Stimulated activated CD4-positive, alpha-beta T cell treated with anti-CD3 and anti-CD28 coated beads, Interleukin-2, amount 100 ng/mL, for 48 hours (primary cell): ENCODE measurements at regions not wholly inside any gene's neighbourhood (a gene's known extent, or its start where the extent isn't known, plus 50 kb on each side); places are given as distances from the start of the nearest gene placed in this dataset.
"Not testable (repeated sequence)": the region's sequence is repeated elsewhere in the genome, so short reads cannot be mapped to it uniquely, and the experiment has no call there.

Experiments
- DNase-seq, 2 donors: peaks; one replicate each; pipeline ENCODE4 v3.0.0-alpha.2; 2020

DNA sequence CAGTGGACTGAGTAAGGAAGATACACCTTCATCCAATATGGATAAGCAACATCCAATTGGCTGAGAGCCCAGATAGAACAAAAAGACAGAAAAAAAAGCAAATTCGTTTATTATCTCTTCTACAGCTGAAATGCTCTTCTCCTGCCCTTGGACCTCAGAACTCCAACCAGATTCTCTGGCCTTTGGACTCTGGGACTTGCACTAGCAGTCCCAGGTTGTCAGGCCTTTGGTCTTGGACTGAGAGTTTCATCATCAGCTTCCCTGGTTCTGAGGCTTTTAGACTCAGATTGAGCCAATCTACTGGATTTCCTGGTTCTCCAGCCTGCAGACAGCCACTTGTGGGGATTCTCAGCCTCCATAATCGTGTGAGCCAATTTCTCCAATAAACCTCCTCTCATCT, 926.8 kb downstream of the PLA2G4A start:
- DNase-seq, result no peak

DNA sequence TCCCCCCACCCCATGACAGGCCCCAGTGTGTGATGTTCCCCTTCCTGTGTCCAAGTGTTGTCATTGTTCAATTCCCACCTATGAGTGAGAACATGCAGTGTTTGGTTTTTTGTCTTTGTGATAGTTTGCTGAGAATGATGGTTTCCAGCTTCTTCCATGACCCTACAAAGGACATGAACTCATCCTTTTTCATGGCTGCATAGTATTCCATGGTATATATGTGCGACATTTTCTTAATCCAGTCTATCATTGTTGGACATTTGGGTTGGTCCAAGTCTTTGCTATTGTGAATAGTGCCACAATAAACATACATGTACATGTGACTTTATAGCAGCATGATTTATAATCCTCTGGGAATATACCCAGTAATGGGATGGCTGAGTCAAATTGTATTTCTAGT, 927.9 kb downstream of the PLA2G4A start:
- not testable (repeated sequence) for DNase-seq

DNA sequence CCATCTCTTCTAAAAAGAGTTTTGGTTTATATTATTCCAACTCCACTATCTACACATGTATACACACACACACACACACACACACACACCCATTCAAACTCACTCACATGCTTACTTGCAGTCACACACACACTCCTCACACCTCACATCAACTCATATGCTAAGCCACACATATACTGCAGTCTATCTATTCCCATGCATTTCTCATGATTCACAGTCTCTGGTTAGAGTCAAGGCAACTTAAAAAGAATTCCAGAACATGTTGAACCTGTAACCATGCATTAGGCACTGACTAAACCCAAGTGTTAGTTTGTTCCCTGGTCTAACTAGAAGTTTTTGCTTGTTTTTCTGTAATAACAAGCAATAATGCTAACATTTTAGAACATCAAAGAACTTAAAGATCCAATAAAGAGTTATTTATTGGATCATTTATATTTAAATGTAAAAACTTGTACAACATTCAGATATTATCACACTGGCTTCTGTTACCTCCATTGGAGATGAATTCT, 931.1 kb downstream of the PLA2G4A start:
- no peak for DNase-seq

DNA sequence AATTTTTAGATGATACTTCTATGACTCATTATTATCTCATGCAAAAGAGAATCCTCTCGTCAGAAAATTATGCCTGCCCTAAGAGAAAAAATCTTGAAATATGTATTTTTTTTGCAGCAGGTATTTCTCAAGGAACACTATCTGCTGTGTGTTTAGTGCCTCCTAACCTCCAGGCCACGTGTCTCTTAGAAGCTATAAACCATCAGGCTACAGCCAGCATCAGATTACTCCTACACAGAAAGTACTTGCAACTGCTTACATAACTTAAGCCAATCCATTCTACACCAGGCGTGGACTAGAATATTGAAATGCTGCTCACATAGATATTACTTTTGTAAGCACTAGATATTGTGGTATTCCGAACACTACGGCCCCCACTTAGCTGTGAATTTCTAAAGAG, 933.4 kb downstream of the PLA2G4A start:
- no peak for DNase-seq

DNA sequence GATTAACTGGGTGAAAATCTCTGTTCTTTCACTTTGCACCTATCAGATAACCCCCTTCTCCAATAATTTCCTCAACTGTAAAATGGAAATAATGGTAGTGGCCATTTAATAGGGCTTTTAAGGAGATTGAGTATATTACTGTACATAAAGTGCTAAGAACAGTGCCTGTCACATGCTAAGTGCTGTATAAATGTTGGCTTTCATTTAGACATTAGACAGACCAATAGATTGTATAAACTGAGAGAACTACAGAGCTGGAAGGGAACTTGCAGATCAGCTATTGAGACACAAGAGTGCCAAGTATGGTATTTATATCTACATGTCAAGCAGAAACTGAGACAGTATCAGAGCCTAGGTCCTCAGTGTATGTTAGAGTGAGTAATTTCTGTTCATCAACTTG, 934.7 kb downstream of the PLA2G4A start:
- DNase-seq, result no peak

DNA sequence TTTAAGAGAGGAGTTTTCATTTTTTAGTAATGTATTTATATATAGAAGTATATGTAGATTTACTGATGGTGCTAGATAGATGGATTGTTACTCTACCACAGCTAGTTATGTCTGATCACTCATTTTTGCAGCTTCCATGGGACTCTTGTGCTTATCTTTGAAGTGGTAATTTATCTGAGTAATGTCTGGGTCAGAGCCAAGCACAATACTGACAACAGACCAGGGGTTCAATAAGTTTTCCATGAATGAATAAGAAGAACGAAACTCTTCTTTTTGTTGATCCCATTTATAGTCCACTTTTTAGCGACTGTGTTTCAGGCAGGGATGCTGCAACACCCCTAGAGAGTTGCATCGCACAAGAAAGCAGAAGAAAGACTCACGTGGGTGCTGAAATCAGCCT, 935.2 kb downstream of the PLA2G4A start:
- no peak for DNase-seq

DNA sequence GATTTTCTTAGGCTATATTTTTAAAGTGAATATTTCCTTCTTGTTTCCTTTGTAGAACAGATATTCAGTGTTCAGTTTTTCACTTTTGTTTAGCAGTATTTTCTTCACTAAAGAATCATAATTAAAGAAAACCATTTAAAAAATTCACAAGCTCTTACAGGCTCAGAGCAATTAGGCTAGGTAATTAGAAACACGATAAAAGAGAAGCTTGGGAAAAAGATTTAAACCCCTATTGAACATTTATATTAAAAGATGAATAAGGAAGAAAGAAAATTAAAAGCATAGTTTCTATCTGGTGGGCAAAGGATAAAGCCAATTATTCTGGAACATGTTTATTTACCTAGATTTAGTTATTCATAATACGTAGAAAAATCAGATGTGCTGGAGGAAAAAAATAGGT, 942.6 kb downstream of the PLA2G4A start:
- no peak for DNase-seq

DNA sequence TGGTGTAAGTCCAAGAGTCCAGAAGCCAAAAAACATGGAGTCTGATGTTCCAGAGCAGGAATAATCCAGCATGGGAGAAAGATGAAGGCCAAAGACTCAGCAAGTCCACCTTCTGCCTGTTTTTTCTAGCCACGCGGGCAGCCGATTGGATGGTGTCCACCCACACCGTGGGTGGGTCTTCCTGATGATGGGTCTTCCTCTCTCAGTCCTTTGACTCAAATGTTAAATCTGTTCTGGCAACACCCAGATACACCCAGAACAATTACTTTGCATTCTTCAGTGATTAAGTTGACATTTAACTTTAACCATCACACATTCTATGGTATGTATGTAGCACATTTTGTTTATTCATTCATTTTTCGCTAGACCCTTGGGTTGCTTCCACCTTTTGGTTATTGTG, 944.4 kb downstream of the PLA2G4A start:
- no peak for DNase-seq

DNA sequence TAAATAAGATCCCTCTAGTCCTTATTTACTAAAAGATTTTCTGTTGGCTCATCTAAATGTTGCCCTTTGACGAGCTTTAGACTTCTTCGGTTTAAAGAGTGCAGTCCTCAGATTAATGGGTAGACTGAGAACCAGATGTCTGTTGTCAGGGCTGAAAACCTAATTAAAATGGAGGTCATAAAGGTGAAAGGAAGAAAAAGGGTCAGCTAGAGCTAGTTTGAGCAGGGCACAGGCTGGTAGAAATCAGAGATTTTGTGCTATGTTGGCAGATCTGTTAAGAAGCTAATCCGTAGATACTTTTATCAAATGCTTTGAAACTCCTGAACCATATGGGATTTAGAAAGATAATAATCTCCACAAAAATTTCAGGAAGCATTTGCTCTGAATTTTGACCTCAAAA, 959.0 kb downstream of the PLA2G4A start:
- DNase-seq, result no peak

DNA sequence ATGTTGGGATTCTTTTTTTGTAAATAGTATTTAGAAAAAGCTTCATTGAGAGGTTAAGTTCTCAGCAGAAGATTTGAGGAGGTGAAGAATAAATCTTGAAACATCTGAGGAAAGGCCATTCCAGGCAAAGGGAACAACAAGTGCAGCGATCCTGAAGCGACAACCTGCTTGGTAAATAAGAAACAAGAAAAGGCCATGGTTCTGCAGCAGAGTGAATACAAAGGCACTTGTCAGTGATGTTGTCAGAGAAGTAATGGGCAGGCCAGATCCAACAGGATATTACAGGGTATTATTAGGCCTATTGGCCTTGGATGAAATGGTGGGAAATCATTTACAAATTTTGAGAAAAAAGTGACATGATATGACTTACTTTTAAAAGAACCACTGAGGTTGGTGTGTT, 960.0 kb downstream of the PLA2G4A start:
- DNase-seq, result no peak

DNA sequence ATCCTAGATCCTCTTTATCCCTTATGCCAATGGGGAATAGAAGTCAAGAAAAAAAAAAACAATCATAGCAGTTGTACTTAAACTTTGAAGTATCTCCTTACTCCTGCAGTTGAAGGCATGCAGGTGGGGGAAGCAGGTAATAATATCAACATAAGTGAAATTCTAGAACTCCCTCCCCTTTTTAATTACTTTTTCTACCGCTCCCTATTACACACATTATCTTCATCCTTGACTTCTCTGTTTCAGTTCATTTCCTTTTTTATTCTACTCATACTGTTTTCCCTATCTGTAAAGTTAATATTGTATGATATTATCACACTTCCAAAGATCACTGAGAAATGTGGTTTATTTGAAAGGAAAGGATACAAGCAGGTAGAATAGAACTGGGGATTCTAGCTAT, 962.0 kb downstream of the PLA2G4A start:
- no peak for DNase-seq

DNA sequence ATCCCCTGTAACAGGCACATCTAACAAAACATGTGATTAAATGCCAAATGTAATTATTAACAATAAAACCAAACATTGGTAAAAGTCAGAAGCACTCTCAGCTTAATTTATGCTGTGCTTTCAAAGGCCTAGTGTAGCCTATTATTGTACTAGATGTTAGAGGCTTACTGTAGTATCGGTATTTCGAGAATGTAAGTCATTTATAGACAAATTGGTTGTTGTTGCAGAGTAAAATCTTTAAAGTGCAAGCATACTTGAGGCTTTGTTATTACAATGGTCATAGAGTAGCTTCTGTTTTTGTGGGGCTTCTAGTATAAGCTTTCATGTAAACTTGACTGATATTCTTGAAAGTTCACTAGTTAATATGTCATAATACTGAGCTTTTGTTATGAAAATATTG, 965.8 kb downstream of the PLA2G4A start:
- no peak for DNase-seq

DNA sequence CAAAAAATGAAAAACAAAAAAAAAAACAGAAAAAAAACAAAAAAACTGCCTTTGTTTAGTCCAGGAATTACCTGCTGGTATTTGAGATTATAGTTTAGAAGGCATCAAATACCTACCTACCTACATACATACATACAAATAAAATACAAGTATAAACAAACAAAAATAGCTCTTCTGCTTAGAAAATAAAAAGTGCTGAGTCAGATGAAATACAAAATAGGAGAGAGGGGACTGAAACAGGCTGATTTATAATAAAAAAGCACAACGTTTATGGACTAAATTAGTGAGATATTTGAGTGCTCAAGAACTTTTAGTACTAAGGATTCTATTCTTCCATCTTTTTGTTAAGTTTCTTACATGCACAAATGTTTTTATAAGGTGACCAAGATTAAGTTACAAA, 980.8 kb downstream of the PLA2G4A start:
- no peak for DNase-seq

DNA sequence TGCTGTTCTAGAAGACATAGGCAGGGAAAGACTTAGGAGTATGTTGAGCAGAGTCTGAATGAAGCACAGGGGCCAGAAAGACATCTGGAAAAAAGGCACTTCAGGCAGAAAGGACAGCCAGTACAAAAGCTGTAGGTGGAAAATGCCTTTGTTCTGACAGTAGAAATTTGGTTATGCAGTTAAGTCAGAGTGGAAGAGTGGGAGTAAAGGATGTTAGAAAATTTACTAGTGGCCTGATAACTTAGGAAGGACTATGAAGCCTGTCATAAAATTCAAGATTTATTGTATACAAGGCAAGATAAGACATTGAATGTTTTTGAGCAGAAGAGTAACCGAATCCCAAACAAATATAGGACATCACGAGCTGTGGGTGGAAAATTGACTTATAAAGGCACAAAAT, 987.9 kb downstream of the PLA2G4A start:
- no peak for DNase-seq

DNA sequence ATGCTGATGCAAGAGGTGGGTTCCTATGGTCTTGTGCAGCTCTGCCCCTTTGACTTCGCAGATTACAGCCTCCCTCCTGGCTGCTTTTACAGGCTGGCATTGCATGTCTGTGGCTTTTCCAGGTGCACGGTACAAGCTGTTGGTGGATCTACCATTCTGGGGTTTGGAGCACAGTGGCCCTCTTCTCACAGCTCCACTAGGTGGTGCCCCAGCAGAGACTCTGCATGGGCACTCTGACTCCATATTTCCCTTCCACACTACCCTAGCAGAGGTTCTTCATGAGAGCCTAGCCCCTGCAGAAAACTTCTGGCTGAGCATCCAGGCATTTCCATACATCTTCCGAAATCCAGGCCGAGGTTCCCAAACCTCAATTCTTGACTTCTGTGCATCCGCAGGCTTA, 989.0 kb downstream of the PLA2G4A start:
- DNase-seq, result no peak

DNA sequence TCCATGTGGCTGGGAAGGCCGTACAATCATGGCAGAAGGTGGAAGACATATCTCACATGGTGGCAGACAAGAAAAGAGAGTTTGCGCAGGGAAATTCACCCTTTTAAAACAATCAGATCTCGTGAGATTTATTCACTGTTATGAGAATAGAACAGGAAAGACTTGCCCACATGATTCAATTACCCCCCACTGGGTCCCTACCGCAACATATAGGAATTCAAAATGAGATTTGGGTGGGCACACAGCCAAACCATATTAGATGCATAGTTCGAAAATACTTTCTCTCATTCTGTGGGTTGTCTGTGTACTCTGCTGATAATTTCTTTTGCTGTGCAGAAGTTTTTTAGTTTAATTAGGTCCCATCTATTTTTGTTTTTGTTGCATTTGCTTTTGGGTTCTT, 990.3 kb downstream of the PLA2G4A start:
- no peak for DNase-seq

DNA sequence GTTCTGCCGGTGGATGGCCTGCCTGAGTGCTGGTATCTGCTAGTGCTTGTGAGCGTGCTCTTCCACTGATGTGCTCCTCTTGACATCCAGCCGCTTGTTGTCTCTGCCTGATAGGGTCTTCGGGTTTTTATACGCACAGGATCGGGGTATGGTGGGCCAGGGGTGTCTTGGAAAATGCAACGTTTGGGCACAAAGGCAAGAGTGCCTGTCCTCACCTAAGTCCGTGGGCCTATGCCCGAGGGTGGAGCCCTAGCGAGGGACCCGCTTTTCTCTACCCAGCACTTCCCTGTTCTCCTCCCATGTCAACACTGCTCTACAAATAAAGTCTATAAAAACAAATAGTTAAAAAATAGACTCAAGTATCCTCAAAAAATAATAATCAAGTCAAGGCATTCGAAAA, 1007.8 kb downstream of the PLA2G4A start:
- no peak for DNase-seq

DNA sequence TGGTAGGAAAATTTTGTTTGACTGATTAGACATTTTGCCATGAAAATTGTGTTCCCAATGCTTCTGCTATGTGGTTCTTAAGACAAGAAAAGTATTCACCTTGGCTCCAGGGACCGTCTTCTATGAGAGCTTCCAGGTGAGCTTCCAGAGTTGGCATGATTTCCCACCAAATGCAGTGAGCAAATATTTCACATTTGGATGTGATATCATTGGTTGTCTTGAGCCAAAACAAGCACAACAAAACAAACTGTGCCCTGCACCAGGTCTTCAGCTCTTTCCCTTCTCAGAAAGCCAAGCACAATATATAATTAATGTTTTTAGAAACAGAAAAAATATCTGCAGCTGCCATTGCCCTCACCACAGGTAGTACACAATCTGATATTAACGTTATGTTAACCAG, 1009.0 kb downstream of the PLA2G4A start:
- DNase-seq, result no peak

DNA sequence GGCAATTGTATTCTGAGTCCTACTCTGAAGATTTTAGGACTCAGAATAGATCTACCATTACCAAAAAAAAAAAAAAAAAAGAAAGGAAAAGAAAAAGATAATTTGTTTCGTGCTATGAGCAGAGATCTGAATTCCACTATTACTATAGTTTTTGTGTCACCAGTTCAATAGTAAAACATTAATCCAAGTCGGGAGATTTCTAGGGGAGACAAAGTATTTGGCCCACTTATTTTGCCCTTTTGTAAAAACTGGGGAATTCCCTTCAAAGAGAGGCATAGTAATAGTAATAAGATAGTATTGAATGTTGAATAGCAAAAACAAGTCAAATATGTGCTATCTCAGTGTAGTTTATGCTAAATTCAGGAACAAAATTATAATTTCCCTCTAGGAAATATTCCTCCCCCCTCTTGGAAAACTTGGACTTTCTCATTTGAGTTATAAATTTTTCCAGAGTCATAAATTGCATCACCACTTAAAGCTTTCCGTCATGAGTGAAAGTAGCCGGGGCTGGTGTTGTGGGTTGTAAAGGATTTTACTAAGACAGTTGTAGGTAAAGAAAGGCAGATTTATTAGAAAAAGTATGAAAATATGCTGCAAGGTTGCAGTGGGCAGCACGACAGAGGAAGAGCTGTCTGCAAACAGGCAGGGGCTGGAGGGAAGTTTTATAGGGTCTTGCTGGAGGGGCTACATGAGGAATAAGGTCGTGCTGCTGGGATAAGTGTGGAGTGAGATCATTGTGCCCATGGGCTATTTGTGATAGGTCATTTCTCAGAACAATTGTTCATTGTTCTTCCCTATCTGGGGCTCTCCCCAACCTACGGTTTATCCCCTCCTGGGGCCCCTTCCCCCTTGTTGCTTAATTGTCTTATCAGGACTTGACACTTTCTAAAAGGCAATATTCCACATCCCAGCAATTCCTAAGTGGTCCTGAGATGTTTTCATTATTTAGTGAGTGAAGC, 1009.9 kb downstream of the PLA2G4A start:
- no peak for DNase-seq

DNA sequence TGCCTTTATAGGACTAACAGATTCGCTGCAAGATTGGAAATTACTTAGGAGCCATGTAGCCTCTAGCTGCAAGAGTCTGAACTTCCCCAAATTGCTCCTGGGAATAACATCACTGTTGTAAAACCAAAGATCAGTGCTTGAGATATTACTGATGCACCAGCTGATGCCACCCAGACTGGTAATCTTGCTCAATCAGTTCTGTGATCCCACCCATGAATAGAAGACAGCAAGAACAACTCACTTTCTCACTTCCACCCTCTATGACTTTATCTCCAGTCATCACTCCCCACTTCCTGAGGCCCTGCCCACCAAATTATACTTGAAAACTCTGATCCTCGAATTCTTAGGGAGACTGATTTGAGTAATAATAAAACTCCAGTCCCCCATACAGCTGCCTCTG, 1011.1 kb downstream of the PLA2G4A start:
- no peak for DNase-seq

DNA sequence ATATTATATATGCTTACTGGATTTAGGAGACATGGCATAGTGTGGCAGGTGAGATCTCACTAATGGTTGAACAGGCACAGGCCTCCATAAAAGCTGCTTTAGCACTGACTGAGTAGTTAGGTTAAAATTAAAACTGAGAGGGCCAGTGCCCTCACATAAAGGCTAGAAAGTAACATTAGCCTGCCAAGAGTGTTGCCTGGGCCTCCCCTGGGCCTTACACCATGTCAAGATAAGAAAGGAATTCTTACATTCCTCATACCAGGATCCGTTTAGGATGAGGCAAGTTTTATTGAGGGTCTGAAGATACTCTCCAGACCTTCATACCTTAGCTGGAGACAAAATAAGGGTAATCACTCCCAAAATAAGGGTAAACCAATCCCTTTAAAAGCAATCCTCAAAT, 1011.8 kb downstream of the PLA2G4A start:
- DNase-seq, result no peak

DNA sequence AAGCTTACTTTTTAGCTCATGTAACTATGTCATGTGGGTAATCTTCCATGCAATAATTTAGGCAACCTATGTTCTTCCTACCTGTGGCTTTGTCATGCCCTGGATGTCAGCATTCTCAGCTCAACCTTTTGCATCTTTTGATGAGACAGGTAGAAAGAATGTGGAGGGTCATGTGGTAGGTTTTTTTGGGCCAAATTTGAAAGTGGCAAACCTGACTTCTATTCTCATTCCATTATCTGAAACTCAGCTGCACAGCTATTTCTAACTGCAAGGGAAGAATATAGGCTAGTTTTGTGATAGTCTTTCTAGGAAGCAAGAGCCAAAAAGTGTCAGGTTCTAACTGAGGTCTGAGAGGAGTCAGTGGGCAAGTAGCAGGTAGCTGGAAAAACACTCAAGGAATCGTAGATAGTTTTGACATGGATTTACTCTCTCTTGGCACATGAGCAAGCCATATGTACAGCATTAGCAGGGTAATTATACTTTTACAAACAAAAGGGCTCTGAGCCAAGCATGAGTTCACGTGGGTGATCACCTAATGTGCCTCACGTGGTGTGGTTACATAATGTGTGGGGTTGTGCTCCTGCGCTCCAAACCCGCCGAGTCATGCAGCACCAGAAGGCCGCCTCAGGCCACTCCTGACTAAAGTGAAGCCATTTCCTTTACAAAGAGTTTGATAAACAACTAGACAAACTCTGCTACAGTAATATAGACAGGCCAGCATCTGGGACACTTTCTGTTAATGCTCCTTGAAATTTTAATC, 1013.8 kb downstream of the PLA2G4A start:
- DNase-seq, result no peak

DNA sequence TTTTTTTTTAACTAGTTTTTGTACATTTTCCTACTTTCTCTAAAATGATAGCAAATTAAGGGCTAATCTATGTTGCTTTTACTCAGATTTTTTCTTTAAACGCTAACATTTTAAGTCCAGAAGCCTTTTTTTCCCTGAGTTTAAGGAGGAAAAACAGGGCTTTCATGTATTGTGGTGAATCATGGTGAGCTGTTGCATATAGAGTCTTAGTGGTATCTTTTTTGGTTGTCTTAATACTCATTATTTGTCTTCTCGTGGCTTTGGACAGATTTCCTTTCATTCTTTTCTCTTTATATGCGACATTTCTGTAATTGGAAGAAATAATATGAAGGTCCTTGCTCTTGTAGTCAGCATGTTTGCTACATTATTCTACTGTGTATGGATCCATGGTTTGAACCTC, 1015.6 kb downstream of the PLA2G4A start:
- DNase-seq, result no peak

DNA sequence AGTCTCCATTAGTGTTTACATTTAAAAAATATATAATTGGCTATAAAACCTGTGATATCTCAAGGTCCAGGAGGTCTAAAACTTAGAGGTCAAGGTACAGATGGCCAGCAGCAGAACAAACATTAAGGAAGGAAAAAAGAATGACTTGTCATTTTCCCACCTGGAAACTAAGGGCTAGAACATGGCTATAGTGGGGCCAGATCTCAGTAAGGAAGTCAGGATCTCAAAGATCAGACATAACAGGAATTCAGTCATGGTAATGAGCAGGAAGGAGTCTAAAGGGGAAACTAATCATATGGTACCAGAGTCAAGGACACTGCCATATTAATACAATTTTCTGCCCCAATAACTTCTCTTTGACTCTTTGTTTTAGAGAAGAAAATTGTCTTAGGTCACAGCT, 1018.8 kb downstream of the PLA2G4A start:
- no peak for DNase-seq
